Body of pancreas (tissue), 4 donors: ENCODE measurements at regions not wholly inside any gene's neighbourhood (a gene's known extent, or its start where the extent isn't known, plus 50 kb on each side); places are given as distances from the start of the nearest gene placed in this dataset.
A peak's percentile ranks its signal among the peaks of the same experiment; 100 is the strongest.

Experiments
- ATAC-seq: fragments of 150-250 bp; one replicate; pipeline ENCODE4 v1.9.1; 2016
- DNase-seq, 4 donors: peaks; one replicate each; pipeline ENCODE4 v3.0.0-alpha.2; 2019
- H3K27ac ChIP-seq, 4 donors: fragments of 200-600 bp; sonication (generic); 1 replicate in 3 of 4; 2 replicates in 1 of 4; pipeline versions ENCODE4 v1.5.1 to v1.6.1; 2016 to 2019; ENCODE audit warnings: mild to moderate bottlenecking in 1 of 4, mixed read lengths in 1 of 4, moderate library complexity in 1 of 4
- H3K27me3 ChIP-seq, 2 donors: fragments of 200-600 bp; sonication (generic); one replicate each; pipeline ENCODE4 v1.6.0; 2016; ENCODE audit warnings: mild to moderate bottlenecking in 1 of 2
- H3K36me3 ChIP-seq, 2 donors: fragments of 200-600 bp; sonication (generic); replicated peaks in 1 of 2; 2 replicates each; pipeline ENCODE4 v1.5.1; 2016; ENCODE audit warnings: low read depth in 2 of 2; ENCODE audit not compliant: insufficient read depth in 1 of 2
- H3K4me1 ChIP-seq: fragments of 200-600 bp; sonication (generic); one replicate; pipeline ENCODE4 v1.6.0; 2016
- H3K4me3 ChIP-seq, 2 donors: fragments of 200-600 bp; sonication (generic); 1 replicate in 1 of 2; 2 replicates in 1 of 2; pipeline ENCODE4 v1.5.1; 2016 to 2019
- H3K9me3 ChIP-seq, 3 donors: fragments of 200-600 bp; sonication (generic); 1 replicate in 2 of 3; 2 replicates in 1 of 3; pipeline ENCODE4 v1.5.1; 2016
- CTCF ChIP-seq, 7 experiments: fragments of 450-650 bp in 4 of 7; fragments of 200-600 bp in 3 of 7; sonication (generic) in 3 of 7; IDR thresholded peaks; one replicate each; pipeline ENCODE4 v1.5.1; 2016 to 2019; ENCODE audit warnings: antibody characterized with exemption in 7 of 7
- POLR2A ChIP-seq, 3 donors: fragments of 450-650 bp; IDR thresholded peaks; one replicate each; pipeline ENCODE4 v1.6.1; 2016; ENCODE audit warnings: antibody characterized with exemption in 3 of 3, mild to moderate bottlenecking in 2 of 3
- WGBS, 2 donors: methylation state at CpG; one replicate each; pipeline ENCODE4 v1.1.5; 2017; 5-methylcytosine and 5-hydroxymethylcytosine counted together
- intact Hi-C: fragments of 100-400 bp; cut with DNase I; formaldehyde crosslinking; loops from one replicate; pipeline ENCODE4 v1.15.1; 2023

GRCh38 chr2:8462899-8463648 is 218.8 kb upstream of the ID2 start:
- no peak for TF ChIP-seq POLR2A (IDR thresholded peaks at IDR 0.05)
- no peak for TF ChIP-seq CTCF (IDR thresholded peaks at IDR 0.05)
- Histone ChIP-seq H3K9me3 (peaks cover 0 to 1% (median 0%) of the 10 kb centered on the region in 3 donors), H3K4me3 (no peak overlapping the region), H3K27ac (no peak overlapping the region), H3K36me3 (no peaks in the 10 kb centered on the region), H3K27me3 (no peaks in the 10 kb centered on the region), H3K4me1 (peaks cover 14% of the 10 kb centered on the region)
- DNase-seq (no peak), ATAC-seq (no peak)
- intact Hi-C loops, result no loop called here
- 85 to 89% methylated on average over 15 to 18 of the region's 18 CpGs for WGBS, 2 donors

GRCh38 chr2:8465560-8465959 is 216.3 kb upstream of the ID2 start:
- intact Hi-C loops, result no loop called here
- no peak for TF ChIP-seq POLR2A (IDR thresholded peaks at IDR 0.05)
- no peak for TF ChIP-seq CTCF (IDR thresholded peaks at IDR 0.05)
- Histone ChIP-seq H3K4me1 (peaks cover 3% of the 10 kb centered on the region), H3K36me3 (no peaks in the 10 kb centered on the region), H3K27ac (no peak overlapping the region), H3K9me3 (no peaks in the 10 kb centered on the region), H3K27me3 (no peaks in the 10 kb centered on the region), H3K4me3 (no peak overlapping the region)
- ATAC-seq (no peak), DNase-seq (no peak)
- 93 to 95% methylated on average over 3 of the region's 3 CpGs for WGBS, 2 donors

GRCh38 chr2:8469709-8470493 is 212.0 kb upstream of the ID2 start:
- no peaks in the 10 kb centered on the region for H3K36me3 ChIP-seq
- H3K27me3 ChIP-seq, result no peaks in the 10 kb centered on the region
- 67 to 79% methylated on average over 11 of the region's 11 CpGs for WGBS, 2 donors
- peaks cover 12% of the 10 kb centered on the region for H3K4me1 ChIP-seq
- H3K27ac ChIP-seq, result peak overlapping the region in 1 of 4 donors; percentile 56
- ATAC-seq (no peak), DNase-seq (no peak)
- H3K4me3 ChIP-seq, result no peak overlapping the region
- H3K9me3 ChIP-seq, result no peaks in the 10 kb centered on the region
- intact Hi-C loops, result no loop called here
- TF ChIP-seq CTCF (IDR thresholded peaks at IDR 0.05) (no peak), POLR2A (IDR thresholded peaks at IDR 0.05) (no peak)

GRCh38 chr2:8472545-8473323 is 209.1 kb upstream of the ID2 start:
- Histone ChIP-seq H3K36me3 (no peaks in the 10 kb centered on the region), H3K27ac (peak overlapping the region in 2 of 4 donors; percentile 27 to 59), H3K4me1 (peaks cover 38% of the 10 kb centered on the region), H3K27me3 (no peaks in the 10 kb centered on the region), H3K9me3 (no peaks in the 10 kb centered on the region), H3K4me3 (no peak overlapping the region)
- intact Hi-C loops, result no loop called here
- 46 to 49% methylated on average over 7 of the region's 7 CpGs for WGBS, 2 donors
- TF ChIP-seq POLR2A (IDR thresholded peaks at IDR 0.05) (no peak), CTCF (IDR thresholded peaks at IDR 0.05) (no peak)
- ATAC-seq (no peak), DNase-seq (no peak)
